Parathyroid adenoma (tissue), 2 donors: ENCODE measurements at regions not wholly inside any gene's neighbourhood (a gene's known extent, or its start where the extent isn't known, plus 50 kb on each side); places are given as distances from the start of the nearest gene placed in this dataset.

Experiments
- H2AFZ ChIP-seq: fragments of 300-600 bp; sonication (generic); one replicate; pipeline ENCODE4 v1.7.0; 2017; ENCODE audit warnings: antibody characterized with exemption, mild to moderate bottlenecking
- H3K27ac ChIP-seq: fragments of 300-600 bp; sonication (generic); one replicate; pipeline ENCODE4 v1.7.0; 2017
- H3K27me3 ChIP-seq: fragments of 300-600 bp; sonication (generic); one replicate; pipeline ENCODE4 v1.7.0; 2017; ENCODE audit warnings: low read length; ENCODE audit not compliant: control insufficient read depth, insufficient read depth
- H3K36me3 ChIP-seq: fragments of 300-600 bp; sonication (generic); one replicate; pipeline ENCODE4 v1.7.0; 2017; ENCODE audit warnings: low read length; ENCODE audit not compliant: control insufficient read depth, insufficient read depth
- H3K4me1 ChIP-seq: fragments of 300-600 bp; sonication (generic); one replicate; pipeline ENCODE4 v1.7.0; 2017; ENCODE audit warnings: control low read depth
- H3K4me2 ChIP-seq: fragments of 300-600 bp; sonication (generic); one replicate; pipeline ENCODE4 v1.7.0; 2017; ENCODE audit warnings: low read length
- H3K4me3 ChIP-seq: fragments of 300-600 bp; sonication (generic); one replicate; pipeline ENCODE4 v1.7.0; 2017; ENCODE audit warnings: low read depth, low read length
- H3K79me2 ChIP-seq: fragments of 300-600 bp; sonication (generic); one replicate; pipeline ENCODE4 v1.7.0; 2017; ENCODE audit warnings: control low read depth
- H3K9ac ChIP-seq: fragments of 300-600 bp; sonication (generic); one replicate; pipeline ENCODE4 v1.7.0; 2017; ENCODE audit warnings: mild to moderate bottlenecking
- H3K9me3 ChIP-seq: fragments of 300-600 bp; sonication (generic); one replicate; pipeline ENCODE4 v1.7.0; 2017; ENCODE audit warnings: low read length; ENCODE audit not compliant: control insufficient read depth
- CTCF ChIP-seq: fragments of 300-600 bp; sonication (generic); IDR thresholded peaks from one replicate; pipeline ENCODE4 v1.7.0; 2017; ENCODE audit warnings: antibody characterized with exemption, mild to moderate bottlenecking
- donor health status: primary hyperparathyroidism.

GRCh38 chr2:239873656-239874635, 151.2 kb downstream of the NDUFA10 start:
- Histone ChIP-seq H3K4me3 (no peak overlapping the region), H3K4me1 (peaks cover 10% of the 10 kb centered on the region), H3K36me3 (no peaks in the 10 kb centered on the region), H2AFZ (no peak overlapping the region), H3K27ac (no peak overlapping the region), H3K79me2 (no peaks in the 10 kb centered on the region), H3K9me3 (no peaks in the 10 kb centered on the region), H3K27me3 (no peaks in the 10 kb centered on the region), H3K4me2 (no peak overlapping the region), H3K9ac (no peak overlapping the region)
- no peak for TF ChIP-seq CTCF

GRCh38 chr2:239871481-239872435, 153.4 kb downstream of the NDUFA10 start:
- Histone ChIP-seq H3K79me2 (no peaks in the 10 kb centered on the region), H3K4me3 (no peak overlapping the region), H2AFZ (no peak overlapping the region), H3K27ac (no peak overlapping the region), H3K27me3 (no peaks in the 10 kb centered on the region), H3K36me3 (no peaks in the 10 kb centered on the region), H3K4me1 (peaks cover 9% of the 10 kb centered on the region), H3K9me3 (no peaks in the 10 kb centered on the region), H3K4me2 (no peak overlapping the region), H3K9ac (no peak overlapping the region)
- TF ChIP-seq CTCF: no peak

- Histone ChIP-seq H3K9me3 (no peaks in the 10 kb centered on the region), H3K4me1 (peaks cover 4% of the 10 kb centered on the region), H3K4me3 (no peak overlapping the region), H3K9ac (no peak overlapping the region), H3K79me2 (no peaks in the 10 kb centered on the region), H3K27ac (no peak overlapping the region), H3K27me3 (no peaks in the 10 kb centered on the region), H3K4me2 (no peak overlapping the region), H3K36me3 (no peaks in the 10 kb centered on the region), H2AFZ (no peak overlapping the region)
- TF ChIP-seq CTCF: no peak
Measured at GRCh38 chr2:239870863-239871262, 154.3 kb downstream of the NDUFA10 start.

- no peaks in the 10 kb centered on the region for H3K9me3 ChIP-seq
- no peak overlapping the region for H3K27ac ChIP-seq
- peaks cover 2% of the 10 kb centered on the region for H3K4me1 ChIP-seq
- H3K79me2 ChIP-seq: no peaks in the 10 kb centered on the region
- no peaks in the 10 kb centered on the region for H3K36me3 ChIP-seq
- no peak for TF ChIP-seq CTCF
- no peak overlapping the region for H3K4me2 ChIP-seq
- no peaks in the 10 kb centered on the region for H3K27me3 ChIP-seq
- no peak overlapping the region for H3K9ac ChIP-seq
- H3K4me3 ChIP-seq: no peak overlapping the region
- H2AFZ ChIP-seq: no peak overlapping the region
Measured at GRCh38 chr2:239870276-239870675, 154.9 kb downstream of the NDUFA10 start.
